GM20000 (cell line): ENCODE measurements at regions not wholly inside any gene's neighbourhood (a gene's known extent, or its start where the extent isn't known, plus 50 kb on each side); places are given as distances from the start of the nearest gene placed in this dataset.

ENCODE experiments used
- DNase-seq: peaks from one replicate; pipeline ENCODE4 v3.0.0; 2012; ENCODE audit warnings: low spot score
- TF ChIP-seq, protein P1 (sequence below): IDR thresholded peaks from 2 replicates; pipeline ENCODE4 v1.5.1; 2012; ENCODE audit warnings: mild to moderate bottlenecking, control low read depth; ENCODE audit errors: extremely low read depth, missing control alignments

DNA sequence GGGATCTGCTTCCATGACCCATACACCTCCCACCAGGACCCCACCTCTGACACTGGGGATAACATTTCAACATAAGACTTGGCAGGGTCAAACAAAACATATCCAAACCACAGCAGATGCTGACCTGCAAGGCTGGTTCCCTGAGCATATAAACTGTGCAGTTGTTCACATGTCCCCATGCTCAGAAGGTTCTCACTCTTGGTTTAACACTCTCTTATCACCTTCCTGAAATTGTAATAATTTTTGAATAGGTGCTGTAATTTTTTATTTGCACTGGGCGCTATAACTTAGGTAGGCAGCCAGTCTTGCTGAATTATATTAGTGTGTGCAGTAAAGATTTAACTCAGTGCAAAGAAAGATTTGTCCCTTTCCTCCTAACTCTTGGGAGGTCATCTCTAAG, 824.8 kb upstream of the SOX9 start:
- no peak for DNase-seq
- TF ChIP-seq, protein P1, sequence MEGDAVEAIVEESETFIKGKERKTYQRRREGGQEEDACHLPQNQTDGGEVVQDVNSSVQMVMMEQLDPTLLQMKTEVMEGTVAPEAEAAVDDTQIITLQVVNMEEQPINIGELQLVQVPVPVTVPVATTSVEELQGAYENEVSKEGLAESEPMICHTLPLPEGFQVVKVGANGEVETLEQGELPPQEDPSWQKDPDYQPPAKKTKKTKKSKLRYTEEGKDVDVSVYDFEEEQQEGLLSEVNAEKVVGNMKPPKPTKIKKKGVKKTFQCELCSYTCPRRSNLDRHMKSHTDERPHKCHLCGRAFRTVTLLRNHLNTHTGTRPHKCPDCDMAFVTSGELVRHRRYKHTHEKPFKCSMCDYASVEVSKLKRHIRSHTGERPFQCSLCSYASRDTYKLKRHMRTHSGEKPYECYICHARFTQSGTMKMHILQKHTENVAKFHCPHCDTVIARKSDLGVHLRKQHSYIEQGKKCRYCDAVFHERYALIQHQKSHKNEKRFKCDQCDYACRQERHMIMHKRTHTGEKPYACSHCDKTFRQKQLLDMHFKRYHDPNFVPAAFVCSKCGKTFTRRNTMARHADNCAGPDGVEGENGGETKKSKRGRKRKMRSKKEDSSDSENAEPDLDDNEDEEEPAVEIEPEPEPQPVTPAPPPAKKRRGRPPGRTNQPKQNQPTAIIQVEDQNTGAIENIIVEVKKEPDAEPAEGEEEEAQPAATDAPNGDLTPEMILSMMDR: no peak

- TF ChIP-seq, protein P1: no peak
- DNase-seq: no peak
Measured at GRCh38 chr17:71301063-71301462, 819.8 kb upstream of the SOX9 start.

GRCh38 chr17:71302721-71303549, 817.9 kb upstream of the SOX9 start:
- TF ChIP-seq, protein P1: no peak
- DNase-seq: no peak

- DNase-seq: no peak
Measured at GRCh38 chr17:71304498-71305158, 816.2 kb upstream of the SOX9 start.

GRCh38 chr17:71313866-71314265, 807.0 kb upstream of the SOX9 start:
- TF ChIP-seq, protein P1: no peak
- DNase-seq: no peak

More at GRCh38 chr17:71304498-71305158, 816.2 kb upstream of the SOX9 start:
- TF ChIP-seq, protein P1: no peak

- DNase-seq: no peak
- TF ChIP-seq, protein P1: no peak
Measured at GRCh38 chr17:71315568-71315967, 805.3 kb upstream of the SOX9 start.

GRCh38 chr17:71316176-71316897, 804.5 kb upstream of the SOX9 start:
- no peak for DNase-seq
- TF ChIP-seq, protein P1: no peak
